ENCODE measurements at regions not wholly inside any gene's neighbourhood (a gene's known extent, or its start where the extent isn't known, plus 50 kb on each side); places are given as distances from the start of the nearest gene placed in this dataset.

- H3K4me3 ChIP-seq (ENCODE audit: control insufficient read depth, low read depth, low read length), result no peak overlapping the region
- DNase-seq (ENCODE audit: low read depth), result no peak
- TF ChIP-seq CTCF (conservative IDR thresholded peaks at IDR 0.05; ENCODE audit: control insufficient read depth, insufficient read depth, low read depth, low read length), result no peak
Observed at GRCh38 chr2:7468448-7468828, 551.2 kb downstream of the RNF144A start.

DNA sequence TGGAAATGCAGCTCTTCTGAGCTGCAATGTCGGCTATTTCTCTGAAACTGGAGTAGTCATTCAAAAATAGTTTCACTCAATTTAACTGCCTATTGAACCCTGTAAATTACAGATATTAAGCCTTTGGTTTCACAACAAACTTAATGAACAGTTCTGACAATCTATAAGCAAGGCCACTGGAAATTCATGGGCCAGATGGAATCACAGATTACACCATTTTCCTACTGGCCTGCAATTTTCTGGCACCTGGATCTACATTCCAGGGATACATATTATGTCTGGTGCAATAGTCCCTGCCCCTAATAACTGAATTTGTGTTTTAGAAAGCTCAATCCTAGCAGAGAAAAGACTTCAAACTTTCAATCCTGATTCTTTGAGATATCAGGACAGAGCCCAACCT lies 551.7 kb downstream of the RNF144A start:
- no peak overlapping the region for H3K4me3 ChIP-seq (ENCODE audit: control insufficient read depth, low read depth, low read length)
- DNase-seq (ENCODE audit: low read depth), result no peak
- TF ChIP-seq CTCF (conservative IDR thresholded peaks at IDR 0.05; ENCODE audit: control insufficient read depth, insufficient read depth, low read depth, low read length), result no peak

DNA sequence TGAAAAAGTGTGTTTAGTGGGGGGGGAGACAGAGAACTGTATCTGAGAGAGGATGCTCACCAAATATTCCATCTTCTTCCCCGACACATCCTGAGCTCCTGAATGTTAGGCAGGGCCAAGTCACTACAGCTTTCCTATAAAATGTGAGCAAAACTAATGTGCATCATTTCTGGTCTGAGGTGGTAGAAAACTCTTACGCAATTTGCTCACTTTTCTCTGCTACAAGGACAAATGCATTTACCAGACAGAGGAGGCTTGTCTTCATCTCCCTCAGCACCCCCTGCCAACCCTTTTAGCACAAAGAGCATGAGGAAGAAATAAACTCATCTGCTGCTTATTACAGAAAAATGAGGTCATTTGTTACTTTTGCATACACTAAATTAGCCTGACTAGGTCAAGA lies 554.0 kb downstream of the RNF144A start:
- DNase-seq (ENCODE audit: low read depth), result no peak
- TF ChIP-seq CTCF (conservative IDR thresholded peaks at IDR 0.05; ENCODE audit: control insufficient read depth, insufficient read depth, low read depth, low read length), result no peak
- H3K4me3 ChIP-seq (ENCODE audit: control insufficient read depth, low read depth, low read length), result no peak overlapping the region

DNA sequence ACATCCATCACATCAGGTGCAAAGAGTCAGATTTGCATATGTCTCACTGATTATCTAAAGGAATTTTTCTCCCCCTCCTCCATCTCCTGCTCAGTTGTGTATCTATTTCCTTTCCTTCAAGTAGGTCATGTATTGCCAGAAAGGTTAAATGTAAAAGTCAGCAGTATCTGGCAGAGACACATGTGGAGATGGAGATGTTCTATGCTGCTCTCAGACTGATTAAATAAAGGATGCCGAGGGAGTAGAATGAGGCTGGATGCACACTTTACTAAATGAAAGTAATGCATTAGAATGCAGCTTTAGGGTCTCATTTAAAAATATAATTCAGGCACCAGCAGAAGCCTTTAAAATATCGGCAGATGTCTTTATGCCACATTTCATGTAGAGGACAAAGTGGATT lies 555.3 kb downstream of the RNF144A start:
- no peak for DNase-seq (ENCODE audit: low read depth)
- TF ChIP-seq CTCF (conservative IDR thresholded peaks at IDR 0.05; ENCODE audit: control insufficient read depth, insufficient read depth, low read depth, low read length), result no peak

GRCh38 chr2:7473135-7473771 lies 556.0 kb downstream of the RNF144A start:
- no peak overlapping the region for H3K4me3 ChIP-seq (ENCODE audit: control insufficient read depth, low read depth, low read length)
- no peak for TF ChIP-seq CTCF (conservative IDR thresholded peaks at IDR 0.05; ENCODE audit: control insufficient read depth, insufficient read depth, low read depth, low read length)
- no peak for DNase-seq (ENCODE audit: low read depth)

More for the DNA sequence above, 555.3 kb downstream of the RNF144A start:
- H3K4me3 ChIP-seq (ENCODE audit: control insufficient read depth, low read depth, low read length), result no peak overlapping the region

DNA sequence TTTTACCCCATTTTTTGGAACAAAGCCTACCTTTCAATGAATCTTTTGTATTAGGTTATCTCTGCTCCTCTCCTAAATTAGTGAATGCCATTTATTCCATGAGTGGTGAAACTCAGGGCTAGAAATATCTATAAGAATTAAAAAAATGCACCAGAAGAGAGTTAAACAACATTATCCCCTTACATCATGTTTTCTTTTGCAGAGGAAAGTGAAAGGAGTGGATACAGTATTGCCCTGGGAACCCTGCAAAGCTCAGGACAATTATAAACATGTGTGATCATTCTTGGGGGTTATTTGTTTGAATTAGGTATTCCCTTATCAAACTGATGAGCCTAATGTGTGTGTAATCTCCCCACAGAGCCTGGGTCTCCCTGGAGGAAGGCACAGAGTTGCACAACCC lies 559.2 kb downstream of the RNF144A start:
- no peak overlapping the region for H3K4me3 ChIP-seq (ENCODE audit: control insufficient read depth, low read depth, low read length)
- no peak for DNase-seq (ENCODE audit: low read depth)
- no peak for TF ChIP-seq CTCF (conservative IDR thresholded peaks at IDR 0.05; ENCODE audit: control insufficient read depth, insufficient read depth, low read depth, low read length)

DNA sequence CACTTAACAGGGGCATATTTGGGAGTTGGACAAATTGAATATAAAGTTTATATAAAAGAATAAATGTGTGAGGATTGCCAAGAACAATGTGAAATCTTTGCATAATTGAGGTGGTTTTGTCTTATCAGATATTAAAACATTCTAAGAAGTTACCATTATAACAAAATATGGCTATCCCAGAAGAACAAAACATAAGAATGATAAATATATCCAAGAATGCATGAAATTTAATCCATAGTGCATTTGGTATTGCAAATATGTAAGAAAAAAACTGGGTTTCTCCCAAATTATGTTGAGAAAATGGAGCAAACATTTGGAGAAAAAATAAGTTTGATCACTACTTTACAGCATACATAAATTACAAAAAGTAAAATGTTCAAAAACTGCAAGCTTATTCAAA lies 562.4 kb downstream of the RNF144A start:
- TF ChIP-seq CTCF (conservative IDR thresholded peaks at IDR 0.05; ENCODE audit: control insufficient read depth, insufficient read depth, low read depth, low read length), result no peak
- DNase-seq (ENCODE audit: low read depth), result no peak
- no peak overlapping the region for H3K4me3 ChIP-seq (ENCODE audit: control insufficient read depth, low read depth, low read length)

Measured in fibroblast of mammary gland (primary cell).